ENCODE measurements at regions not wholly inside any gene's neighbourhood (a gene's known extent, or its start where the extent isn't known, plus 50 kb on each side); places are given as distances from the start of the nearest gene placed in this dataset.

GRCh38 chr3:180092889-180093288 lies 56.2 kb upstream of the PEX5L start:
- no peak for DNase-seq

GRCh38 chr3:180093535-180093934 lies 56.8 kb upstream of the PEX5L start:
- no peak for DNase-seq

- no peak for DNase-seq
Observed at GRCh38 chr3:180097626-180098025, 60.9 kb upstream of the PEX5L start.

GRCh38 chr3:180102134-180102533 lies 65.4 kb upstream of the PEX5L start:
- no peak for DNase-seq

GRCh38 chr3:180102604-180103003 lies 65.9 kb upstream of the PEX5L start:
- DNase-seq: no peak

- no peak for DNase-seq
Observed at GRCh38 chr3:180116203-180116602, 79.5 kb upstream of the PEX5L start.

GRCh38 chr3:180116658-180117057 lies 79.9 kb upstream of the PEX5L start:
- no peak for DNase-seq

GRCh38 chr3:180117381-180118163 lies 80.8 kb upstream of the PEX5L start:
- no peak for DNase-seq

- DNase-seq: no peak
Observed at GRCh38 chr3:180119567-180119966, 82.8 kb upstream of the PEX5L start.

GRCh38 chr3:180123928-180124327 lies 87.2 kb upstream of the PEX5L start:
- no peak for DNase-seq

- no peak for DNase-seq
Observed at GRCh38 chr3:180131169-180131568, 94.4 kb upstream of the PEX5L start.

GRCh38 chr3:180135101-180135500 lies 98.4 kb upstream of the PEX5L start:
- DNase-seq: no peak

- DNase-seq: no peak
Observed at GRCh38 chr3:180138871-180139270, 102.1 kb upstream of the PEX5L start.

- no peak for DNase-seq
Observed at GRCh38 chr3:180142041-180142440, 105.3 kb upstream of the PEX5L start.

- DNase-seq: no peak
Observed at GRCh38 chr3:180142472-180142871, 105.7 kb upstream of the PEX5L start.

GRCh38 chr3:180161770-180162169 lies 125.0 kb upstream of the PEX5L start:
- no peak for DNase-seq

- no peak for DNase-seq
Observed at GRCh38 chr3:180175572-180175971, 138.8 kb upstream of the PEX5L start.

- DNase-seq: no peak
Observed at GRCh38 chr3:180176059-180176458, 139.3 kb upstream of the PEX5L start.

GRCh38 chr3:180177255-180177654 lies 140.5 kb upstream of the PEX5L start:
- no peak for DNase-seq

GRCh38 chr3:180179562-180179961 lies 142.8 kb upstream of the PEX5L start:
- DNase-seq: no peak

GRCh38 chr3:180180795-180181194 lies 144.1 kb upstream of the PEX5L start:
- no peak for DNase-seq

- DNase-seq: no peak
Observed at GRCh38 chr3:180181387-180181786, 144.7 kb upstream of the PEX5L start.

- DNase-seq: no peak
Observed at GRCh38 chr3:180183346-180183745, 146.6 kb upstream of the PEX5L start.

GRCh38 chr3:180184816-180185215 lies 148.1 kb upstream of the PEX5L start:
- no peak for DNase-seq

GRCh38 chr3:180185650-180186049 lies 148.9 kb upstream of the PEX5L start:
- DNase-seq: no peak

Data from COR-L47 (cell line).